GM12878 (cell line): ENCODE measurements at regions not wholly inside any gene's neighbourhood (a gene's known extent, or its start where the extent isn't known, plus 50 kb on each side); places are given as distances from the start of the nearest gene placed in this dataset.

Experiments used
- MYB ChIP-seq: fragments of 150-350 bp; IDR thresholded peaks from 2 replicates; pipeline ENCODE4 v1.6.1; 2014; ENCODE audit warnings: mild to moderate bottlenecking, low read depth, low read length, borderline replicate concordance
- NFIC ChIP-seq: IDR thresholded peaks from 2 replicates; pipeline ENCODE4 v1.6.1; 2012; ENCODE audit warnings: low read depth, mild to moderate bottlenecking, inconsistent platforms, low read length, moderate library complexity
- TF ChIP-seq, protein P1 (sequence below): IDR thresholded peaks from 2 replicates; pipeline ENCODE4 v1.6.1; 2012; ENCODE audit warnings: mild to moderate bottlenecking, low read depth, low read length

DNA sequence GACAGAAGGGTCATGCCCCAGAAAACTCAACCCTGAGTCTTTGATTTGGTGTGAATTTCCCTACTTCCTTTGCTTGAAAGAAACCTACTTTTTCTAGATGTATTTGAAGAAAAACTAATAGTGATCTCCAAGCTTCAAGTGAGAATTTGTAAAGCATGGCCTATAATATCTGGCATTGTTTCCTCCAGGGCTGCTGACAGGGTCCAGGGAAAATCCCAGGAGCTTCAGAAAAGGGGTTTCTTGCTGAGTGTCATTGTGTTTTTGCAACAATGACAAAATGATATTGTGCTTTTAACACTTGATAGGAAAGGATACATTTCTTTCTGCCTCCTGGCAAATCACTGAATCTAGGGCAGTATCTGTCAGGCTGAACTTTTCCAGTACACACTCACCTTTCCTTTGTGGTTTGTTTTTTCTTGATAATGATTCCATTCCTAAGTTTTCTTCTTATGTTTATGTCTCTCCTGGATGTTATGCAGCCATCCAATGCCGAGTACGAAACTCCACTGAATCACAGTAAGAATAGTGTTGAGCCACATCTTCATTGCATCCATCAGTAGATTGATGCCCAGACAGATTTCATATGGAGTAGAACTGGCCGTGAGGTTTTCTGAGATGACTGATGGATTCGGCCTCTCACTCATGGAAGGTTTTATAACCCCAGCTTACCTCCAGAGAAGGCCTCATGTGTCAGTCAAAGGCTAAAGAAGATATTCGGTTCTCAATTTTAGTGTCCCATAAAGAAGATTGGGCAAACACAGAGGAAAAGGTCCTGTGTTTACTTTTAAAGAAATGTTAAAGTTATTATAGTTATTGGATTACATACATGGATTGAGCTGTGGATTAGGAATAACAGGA, 76.9 kb upstream of the STEAP1B start:
- TF ChIP-seq, protein P1, sequence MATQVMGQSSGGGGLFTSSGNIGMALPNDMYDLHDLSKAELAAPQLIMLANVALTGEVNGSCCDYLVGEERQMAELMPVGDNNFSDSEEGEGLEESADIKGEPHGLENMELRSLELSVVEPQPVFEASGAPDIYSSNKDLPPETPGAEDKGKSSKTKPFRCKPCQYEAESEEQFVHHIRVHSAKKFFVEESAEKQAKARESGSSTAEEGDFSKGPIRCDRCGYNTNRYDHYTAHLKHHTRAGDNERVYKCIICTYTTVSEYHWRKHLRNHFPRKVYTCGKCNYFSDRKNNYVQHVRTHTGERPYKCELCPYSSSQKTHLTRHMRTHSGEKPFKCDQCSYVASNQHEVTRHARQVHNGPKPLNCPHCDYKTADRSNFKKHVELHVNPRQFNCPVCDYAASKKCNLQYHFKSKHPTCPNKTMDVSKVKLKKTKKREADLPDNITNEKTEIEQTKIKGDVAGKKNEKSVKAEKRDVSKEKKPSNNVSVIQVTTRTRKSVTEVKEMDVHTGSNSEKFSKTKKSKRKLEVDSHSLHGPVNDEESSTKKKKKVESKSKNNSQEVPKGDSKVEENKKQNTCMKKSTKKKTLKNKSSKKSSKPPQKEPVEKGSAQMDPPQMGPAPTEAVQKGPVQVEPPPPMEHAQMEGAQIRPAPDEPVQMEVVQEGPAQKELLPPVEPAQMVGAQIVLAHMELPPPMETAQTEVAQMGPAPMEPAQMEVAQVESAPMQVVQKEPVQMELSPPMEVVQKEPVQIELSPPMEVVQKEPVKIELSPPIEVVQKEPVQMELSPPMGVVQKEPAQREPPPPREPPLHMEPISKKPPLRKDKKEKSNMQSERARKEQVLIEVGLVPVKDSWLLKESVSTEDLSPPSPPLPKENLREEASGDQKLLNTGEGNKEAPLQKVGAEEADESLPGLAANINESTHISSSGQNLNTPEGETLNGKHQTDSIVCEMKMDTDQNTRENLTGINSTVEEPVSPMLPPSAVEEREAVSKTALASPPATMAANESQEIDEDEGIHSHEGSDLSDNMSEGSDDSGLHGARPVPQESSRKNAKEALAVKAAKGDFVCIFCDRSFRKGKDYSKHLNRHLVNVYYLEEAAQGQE, result no peak
- TF ChIP-seq MYB (no peak), NFIC (no peak)
